Transverse colon (tissue), 3 donors: ENCODE measurements at regions not wholly inside any gene's neighbourhood (a gene's known extent, or its start where the extent isn't known, plus 50 kb on each side); places are given as distances from the start of the nearest gene placed in this dataset.

Experiments
- CTCF ChIP-seq, 5 experiments: fragments of 200-600 bp in 3 of 5; fragments of 450-650 bp in 2 of 5; sonication (generic) in 3 of 5; IDR thresholded peaks; 1 replicate in 2 of 5; 2 replicates in 3 of 5; pipeline ENCODE4 v1.5.1; 2016 to 2017; ENCODE audit warnings: antibody characterized with exemption in 5 of 5, inconsistent platforms in 3 of 5, mild to moderate bottlenecking in 2 of 5, moderate library complexity in 1 of 5
- POLR2A ChIP-seq: fragments of 450-650 bp; IDR thresholded peaks from one replicate; pipeline ENCODE4 v1.6.1; 2016; ENCODE audit warnings: antibody characterized with exemption, mild to moderate bottlenecking, moderate library complexity

GRCh38 chr11:110984147-110984546 is 261.4 kb upstream of the POU2AF2 start:
- TF ChIP-seq CTCF (IDR thresholded peaks at IDR 0.05) (no peak), POLR2A (no peak)
